ENCODE measurements at regions not wholly inside any gene's neighbourhood (a gene's known extent, or its start where the extent isn't known, plus 50 kb on each side); places are given as distances from the start of the nearest gene placed in this dataset.

DNA sequence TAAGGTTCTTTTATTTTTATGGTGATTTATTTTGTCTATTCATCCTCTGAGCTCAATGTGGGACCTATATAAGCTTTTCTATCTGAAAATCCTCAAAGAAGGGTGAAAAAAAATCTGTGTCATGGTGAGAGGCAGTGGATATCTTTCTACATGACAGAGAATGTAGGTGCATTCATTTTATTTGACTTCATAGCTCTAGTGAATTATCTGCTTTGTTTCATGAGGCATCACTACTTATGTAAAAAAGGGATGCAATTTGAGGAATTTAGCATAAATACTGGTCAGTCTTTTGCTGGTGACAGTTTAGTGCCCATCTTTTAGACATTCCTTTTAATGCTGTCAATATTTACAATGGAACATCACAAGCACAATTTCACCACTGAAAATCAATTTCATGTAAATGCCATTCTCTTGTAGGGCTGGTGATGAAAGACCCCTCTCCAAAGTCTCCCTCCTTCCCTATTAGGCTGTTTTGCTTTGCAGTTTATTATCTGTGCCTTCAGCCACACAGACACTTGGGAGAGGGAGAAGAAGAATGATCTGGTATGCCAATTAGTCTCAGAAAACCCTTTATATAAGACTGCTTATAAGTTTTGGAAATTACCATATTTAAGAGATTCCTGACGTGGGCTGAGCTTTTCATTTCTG, 148.3 kb upstream of the NXPH2 start:
- TF ChIP-seq CTCF (IDR thresholded peaks at IDR 0.05; ENCODE audit: insufficient read depth, low read length, poor library complexity, severe bottlenecking): no peak
- no peak for TF ChIP-seq EZH2phosphoT487 (conservative IDR thresholded peaks at IDR 0.05; ENCODE audit: low read length)
